Activated effector memory CD4-positive, alpha-beta T cell treated with Interleukin-2 at 50 U/mL for 16 hours (primary cell): ENCODE measurements at regions not wholly inside any gene's neighbourhood (a gene's known extent, or its start where the extent isn't known, plus 50 kb on each side); places are given as distances from the start of the nearest gene placed in this dataset.

Experiments
- DNase-seq: peaks from one replicate; pipeline ENCODE4 v3.0.0-alpha.2; 2020

DNA sequence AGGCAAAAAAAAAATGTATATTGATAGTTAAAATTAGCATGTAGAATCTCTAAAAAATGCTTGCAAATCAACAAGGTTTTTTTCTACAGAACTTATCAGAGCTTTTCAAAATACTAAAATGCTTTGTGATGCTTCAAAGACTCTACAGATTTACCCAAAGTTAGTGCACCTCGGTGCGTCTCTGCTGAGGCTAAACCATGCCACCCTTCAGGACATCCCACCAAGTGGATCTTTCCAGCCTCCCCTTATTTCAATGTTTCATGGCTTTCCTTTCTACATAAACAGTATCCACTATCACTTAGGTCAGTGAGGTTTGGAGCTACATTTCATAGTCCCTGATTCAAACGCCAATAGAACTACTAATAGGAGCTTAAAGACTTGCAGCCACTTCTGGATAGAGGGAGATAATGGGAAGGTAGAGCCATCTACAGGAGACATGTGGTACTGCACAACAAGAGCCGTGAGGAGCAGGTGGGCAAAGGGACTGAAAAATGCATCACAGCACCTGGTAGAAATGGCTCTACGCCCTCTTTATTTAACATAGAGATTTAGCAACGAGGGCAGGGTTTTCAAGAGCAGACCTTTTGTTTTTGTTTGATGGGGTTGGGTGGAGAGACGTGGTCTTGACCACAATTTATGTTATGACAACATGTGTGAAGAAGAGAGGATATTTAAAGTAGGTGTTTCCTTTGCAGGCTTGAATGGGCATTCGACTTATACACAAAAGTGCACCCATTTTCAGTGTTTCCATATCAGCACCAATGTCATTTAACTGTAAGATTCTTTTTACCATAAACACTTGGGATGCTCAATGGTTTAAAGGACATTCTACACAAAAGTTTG lies 56.1 kb upstream of the SLC35G4 start:
- no peak for DNase-seq

DNA sequence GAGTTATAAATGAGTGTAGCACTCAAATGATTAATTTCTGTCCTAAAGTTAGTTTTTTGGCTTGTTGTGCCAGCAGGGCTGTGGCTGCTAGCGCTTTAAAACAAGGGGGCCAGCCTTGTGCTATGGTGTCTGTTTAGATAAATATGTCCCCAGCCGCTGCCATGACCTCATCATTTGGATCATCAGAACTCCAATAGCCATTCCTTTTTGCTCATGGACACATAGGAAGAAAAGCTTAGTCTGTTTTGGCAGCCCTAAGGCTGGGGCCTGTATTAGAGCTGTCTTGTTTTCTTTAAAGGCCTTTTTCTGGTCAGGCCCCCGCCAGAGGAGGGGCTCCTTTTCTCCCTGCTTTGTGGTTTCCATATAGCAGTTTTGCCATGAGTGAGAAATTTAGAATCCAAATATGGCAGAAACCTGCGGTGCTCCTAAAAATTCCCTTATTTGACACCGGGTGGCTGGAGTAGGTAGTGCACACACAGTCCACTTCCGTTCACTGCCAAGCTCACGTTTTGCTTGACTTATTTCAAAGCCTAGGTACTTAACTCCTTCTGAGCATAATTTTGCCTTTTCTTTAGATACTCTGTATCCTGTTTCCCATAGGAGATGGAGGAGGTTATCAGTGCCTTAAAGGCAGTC lies 60.4 kb upstream of the SLC35G4 start:
- no peak for DNase-seq

GRCh38 chr18:11548396-11548795 lies 61.0 kb upstream of the SLC35G4 start:
- DNase-seq: no peak

DNA sequence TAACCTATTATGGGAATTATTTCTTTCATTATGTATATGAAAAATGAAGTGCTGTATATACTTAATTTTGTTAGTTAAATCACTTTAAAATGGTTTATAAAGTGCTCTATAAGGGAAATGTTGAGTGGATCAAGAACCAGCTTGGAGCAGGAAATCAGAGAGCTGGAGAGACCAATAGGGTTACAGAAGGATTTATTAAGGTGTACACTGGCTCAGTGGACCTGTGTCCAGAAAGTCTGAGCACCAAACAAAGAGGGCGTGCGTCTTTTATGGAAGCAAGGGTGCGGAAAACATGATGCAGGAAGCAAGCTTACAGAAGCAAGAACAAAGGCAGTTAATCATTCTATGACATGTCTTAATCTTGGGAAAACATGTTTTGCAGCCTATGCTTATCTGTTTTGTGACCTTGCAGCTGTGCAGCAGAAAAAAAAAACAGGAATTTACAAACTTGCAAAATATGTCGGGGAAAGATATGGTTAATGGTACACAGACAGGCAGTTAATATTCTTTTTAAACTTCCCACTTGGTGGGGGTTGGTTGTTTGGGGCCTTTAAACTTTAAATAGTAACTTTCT lies 65.2 kb upstream of the SLC35G4 start:
- DNase-seq: no peak

DNA sequence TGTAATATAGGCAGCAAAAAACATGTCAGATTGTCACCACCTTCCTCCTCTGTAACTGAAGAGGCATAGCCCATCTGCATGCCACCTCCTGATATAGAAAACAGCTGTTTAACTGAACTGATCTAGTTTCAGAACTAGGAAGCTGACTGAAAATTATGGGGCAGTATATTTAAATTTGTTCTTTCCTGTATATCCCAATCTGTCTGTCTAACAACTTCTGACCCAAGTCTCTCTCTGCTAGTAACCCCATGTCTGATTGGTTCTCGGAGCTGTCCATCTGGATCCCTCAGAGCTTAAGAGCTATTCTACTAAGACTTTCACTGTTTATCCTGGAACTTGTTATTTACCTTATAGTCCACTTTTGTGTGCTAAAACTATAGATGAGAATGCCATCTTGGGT lies 68.2 kb upstream of the SLC35G4 start:
- DNase-seq: no peak

DNA sequence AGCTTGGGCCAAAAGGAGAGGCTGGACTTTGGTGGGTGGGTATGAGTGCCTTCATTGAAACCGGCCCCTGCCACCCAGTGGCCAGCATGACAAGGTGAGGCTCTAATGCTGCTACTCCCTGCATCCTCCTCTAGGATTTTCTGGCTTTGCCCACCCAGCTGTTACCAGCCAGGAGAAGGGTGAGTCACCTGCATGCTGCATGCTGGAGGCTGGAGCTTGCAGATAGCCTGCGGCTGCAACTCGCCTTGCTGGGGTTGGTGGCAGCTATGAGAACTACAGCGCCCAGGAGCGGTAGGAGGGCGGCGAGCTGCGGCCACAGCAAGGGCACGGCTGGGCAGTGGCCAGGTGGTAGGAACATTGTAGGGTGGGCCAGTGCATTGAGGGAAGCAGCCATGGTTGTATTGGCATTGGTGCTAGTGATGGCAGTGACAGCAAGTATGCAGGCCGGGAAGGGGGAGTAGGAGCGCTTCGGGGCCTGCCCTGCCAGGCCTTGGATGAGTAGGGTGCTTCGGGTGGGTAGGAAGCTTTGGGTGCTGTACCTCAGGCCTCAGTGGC lies 75.4 kb upstream of the SLC35G4 start:
- no peak for DNase-seq

- no peak for DNase-seq
These were observed 75.9 kb upstream of the SLC35G4 start for GRCh38 chr18:11533513-11533890.

DNA sequence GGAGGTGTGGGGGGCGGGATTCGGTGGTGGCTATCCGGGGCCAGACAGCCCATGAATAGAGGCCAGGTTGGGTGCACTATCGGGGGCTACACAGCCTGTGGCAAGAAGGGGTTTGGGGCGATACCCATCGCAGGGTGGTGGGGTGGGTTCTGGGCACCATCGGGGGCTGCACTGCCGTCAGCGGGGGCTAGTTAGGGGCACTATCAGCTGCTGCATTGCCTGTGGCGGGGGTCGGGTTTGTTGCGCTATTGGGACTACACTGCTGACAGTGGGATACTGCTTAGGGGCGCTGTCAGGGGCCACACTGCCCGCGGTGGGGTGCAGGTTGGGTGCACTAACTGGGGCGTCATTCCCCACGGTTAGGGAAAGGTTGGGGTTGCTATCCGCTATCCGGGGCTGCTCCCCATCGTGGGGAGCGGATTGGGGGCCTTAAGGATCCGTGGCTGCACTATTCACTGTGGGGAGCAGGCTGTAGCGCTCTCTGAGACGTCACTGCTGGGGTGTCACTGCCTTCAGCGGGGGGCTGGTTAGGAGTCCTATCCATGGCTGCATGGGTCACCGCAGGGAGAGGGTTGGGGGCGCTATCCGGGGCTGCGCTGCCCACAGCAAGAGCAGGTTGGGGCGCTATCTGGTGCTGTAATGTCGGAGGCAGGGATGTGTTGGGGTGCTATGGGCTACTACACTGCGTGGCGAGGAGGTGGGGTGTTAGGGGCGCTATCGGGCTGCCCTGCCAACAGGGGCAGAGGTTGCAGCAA lies 76.5 kb upstream of the SLC35G4 start:
- no peak for DNase-seq

- DNase-seq: no peak
These were observed 80.3 kb upstream of the SLC35G4 start for GRCh38 chr18:11529081-11529480.

- no peak for DNase-seq
These were observed 82.7 kb upstream of the SLC35G4 start for GRCh38 chr18:11526675-11527074.

DNA sequence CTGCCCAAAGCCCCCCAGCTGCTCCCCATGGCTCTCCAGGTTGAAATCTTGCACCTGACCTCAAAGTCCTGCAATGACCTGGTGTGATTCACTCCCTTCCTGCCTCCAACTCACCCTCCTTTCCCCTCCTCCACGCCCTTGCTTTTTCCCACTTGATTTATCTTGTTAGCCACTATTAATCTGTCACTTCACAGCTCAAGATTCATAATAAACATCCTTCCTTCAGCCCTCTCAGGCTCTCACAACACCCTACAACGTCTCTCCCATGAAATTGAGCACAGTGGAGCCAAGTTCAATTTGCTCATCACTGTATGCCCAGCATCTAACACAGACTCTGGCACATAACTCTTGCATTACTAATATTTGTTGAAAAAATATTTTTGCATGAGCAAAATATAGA lies 85.6 kb upstream of the SLC35G4 start:
- no peak for DNase-seq

DNA sequence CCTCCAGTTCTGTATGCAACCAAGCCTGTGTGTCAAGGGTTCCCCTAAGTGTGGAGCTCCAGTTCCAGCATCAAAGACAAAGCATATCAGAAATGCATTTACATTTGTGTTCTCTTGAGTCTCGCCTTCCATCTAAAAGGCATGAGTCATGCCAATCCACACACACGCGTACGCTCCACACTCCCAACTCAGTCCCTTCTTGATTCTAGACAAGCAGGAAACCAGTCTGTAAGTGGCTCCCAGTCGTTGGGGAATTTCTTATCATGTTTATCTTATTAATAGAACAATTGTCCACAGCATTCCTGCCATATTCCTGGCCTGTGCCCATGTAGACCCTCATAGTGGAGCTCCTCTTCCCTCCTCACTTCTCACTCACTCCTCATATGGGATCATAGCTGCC lies 86.4 kb upstream of the SLC35G4 start:
- DNase-seq: no peak

DNA sequence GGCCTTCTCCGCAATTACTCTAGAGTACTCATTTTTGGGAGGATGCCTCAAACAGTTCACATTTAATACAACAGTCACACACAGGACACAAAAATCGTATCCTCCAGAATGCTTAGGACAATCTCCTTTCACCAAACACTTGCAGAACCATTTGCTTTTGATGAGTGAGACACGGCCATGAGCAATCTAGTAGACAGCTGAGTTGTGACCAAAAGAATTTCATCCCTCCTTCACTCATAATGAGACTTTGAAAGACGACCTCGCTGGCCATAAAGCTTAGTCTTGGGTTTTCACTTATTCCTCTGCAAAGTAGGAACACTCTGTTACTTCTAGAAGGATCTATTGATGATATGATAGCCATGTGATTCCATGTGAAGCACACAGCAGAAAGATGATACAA lies 87.5 kb upstream of the SLC35G4 start:
- no peak for DNase-seq

DNA sequence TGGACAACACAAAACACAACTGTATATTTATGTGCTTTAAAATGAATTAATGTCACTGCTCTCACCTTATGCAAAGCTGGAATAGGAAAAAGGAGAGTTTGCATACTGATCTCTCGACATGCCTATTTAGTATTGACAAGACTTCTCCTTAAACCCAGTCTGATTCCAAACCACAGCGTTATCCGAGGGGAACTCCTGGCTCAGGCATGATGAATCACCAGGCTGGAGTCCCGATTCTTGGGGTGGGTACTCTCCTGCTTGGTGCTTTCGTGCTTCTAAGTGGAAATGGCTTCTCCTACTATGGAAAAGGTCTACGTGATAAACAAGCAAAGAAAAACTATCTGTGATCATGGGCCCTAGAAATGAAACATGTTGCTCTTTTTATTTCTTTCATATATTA lies 88.9 kb upstream of the SLC35G4 start:
- no peak for DNase-seq

GRCh38 chr18:11518788-11519685 lies 90.4 kb upstream of the SLC35G4 start:
- DNase-seq: peak; percentile 2

GRCh38 chr18:11517704-11518103 lies 91.7 kb upstream of the SLC35G4 start:
- no peak for DNase-seq

GRCh38 chr18:11516751-11517503 lies 92.5 kb upstream of the SLC35G4 start:
- no peak for DNase-seq

DNA sequence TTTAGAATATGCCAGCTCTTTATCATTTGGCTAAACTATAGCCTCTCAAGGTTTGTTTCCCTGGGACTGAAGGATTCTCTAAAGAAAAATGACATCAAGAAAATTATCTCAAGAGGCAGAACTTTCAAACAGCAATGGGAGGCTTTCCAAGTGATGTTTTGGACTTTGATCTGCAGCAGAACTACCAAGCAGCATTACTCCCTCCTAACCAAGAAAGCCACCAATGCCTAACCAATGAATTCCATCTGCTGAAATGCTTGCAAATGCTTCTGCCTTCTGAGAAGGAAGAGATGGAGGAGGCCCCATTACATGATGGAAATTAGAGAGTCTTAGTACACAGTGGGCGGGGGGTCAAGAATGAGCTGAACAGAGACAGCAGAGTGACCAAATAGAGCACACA lies 95.1 kb upstream of the SLC35G4 start:
- no peak for DNase-seq

GRCh38 chr18:11512096-11513025 lies 97.0 kb upstream of the SLC35G4 start:
- DNase-seq: no peak

DNA sequence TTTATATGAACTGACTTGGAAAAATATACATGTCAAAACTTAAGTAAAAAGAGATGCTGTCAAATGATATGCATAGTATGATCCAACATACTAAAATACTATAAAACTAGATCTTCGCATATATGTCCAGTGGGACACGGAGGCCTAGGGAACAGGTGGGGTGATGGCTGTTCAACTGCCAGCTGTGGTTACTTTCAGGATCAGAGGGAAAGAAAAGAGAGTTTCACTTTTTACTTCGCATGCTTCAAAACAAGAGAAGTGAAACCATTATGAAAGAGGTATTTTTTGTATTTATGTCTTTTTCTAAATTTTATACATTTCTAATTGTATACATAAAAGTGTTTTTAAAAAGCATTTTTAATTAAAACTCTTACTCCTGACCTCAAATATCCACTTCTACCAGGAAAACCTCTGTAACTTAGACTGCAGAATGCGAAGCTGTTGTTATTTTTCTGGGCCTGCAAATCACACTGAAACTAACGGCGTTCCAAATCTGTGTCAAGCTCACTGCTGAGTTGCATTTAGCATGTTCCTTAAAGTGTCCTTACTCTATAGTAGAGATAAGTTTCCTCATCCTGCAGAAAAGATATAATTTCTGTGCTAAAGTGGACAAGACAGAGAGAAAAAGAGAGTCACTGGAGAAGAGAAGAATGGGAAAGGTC lies 97.8 kb upstream of the SLC35G4 start:
- no peak for DNase-seq
